ENCODE measurements at regions not wholly inside any gene's neighbourhood (a gene's known extent, or its start where the extent isn't known, plus 50 kb on each side); places are given as distances from the start of the nearest gene placed in this dataset.

DNA sequence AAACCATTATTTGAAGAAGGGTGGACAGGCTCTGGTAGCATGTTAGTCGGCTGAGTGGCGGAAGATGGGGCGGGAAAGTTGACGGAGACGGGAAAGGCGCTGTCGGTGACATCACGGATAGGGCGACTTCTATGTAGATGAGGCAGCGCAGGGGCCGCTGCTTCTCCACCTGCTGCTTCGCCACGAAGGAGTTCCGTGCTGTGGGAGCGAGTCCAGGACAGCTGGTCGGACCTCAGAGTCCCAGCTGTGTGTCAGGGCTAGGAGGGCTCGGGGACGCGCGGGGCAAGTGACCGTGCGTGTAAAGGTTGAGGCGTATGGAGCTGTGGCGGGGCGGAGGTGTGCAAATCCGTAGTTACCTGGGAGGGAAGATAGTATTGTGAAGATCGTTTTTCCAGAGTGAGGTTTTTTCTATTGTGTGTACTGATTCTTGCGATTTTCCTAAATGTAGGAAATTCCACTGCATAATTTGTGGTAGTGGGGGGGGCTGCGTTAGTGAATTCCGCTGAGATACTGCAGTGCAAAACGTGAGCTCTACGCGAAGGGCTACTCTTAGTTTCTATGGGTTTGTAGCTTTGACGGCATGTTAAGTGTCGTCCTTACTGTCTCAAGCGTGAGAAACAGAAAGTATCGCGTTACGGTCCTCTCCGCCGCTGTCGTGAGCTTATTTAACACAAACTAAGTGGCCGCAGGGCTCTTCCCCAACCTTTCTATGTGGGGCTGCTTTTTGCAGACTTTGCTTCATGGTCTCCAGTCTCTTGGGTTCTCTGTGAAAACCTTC lies 111.2 kb upstream of the NBPF11 start:
- TF ChIP-seq POLR2AphosphoS5 (IDR thresholded peaks at IDR 0.05; ENCODE audit: low read depth, low read length) (peak; percentile 100), REST (IDR thresholded peaks at IDR 0.05; ENCODE audit: insufficient read depth in 1 of 2, low read depth in 2 of 2, low read length in 1 of 2) (no peak)
